Posterior cingulate gyrus (tissue), 11 donors: ENCODE measurements at regions not wholly inside any gene's neighbourhood (a gene's known extent, or its start where the extent isn't known, plus 50 kb on each side); places are given as distances from the start of the nearest gene placed in this dataset.

Experiments used
- DNase-seq, 10 donors: peaks; one replicate each; pipeline versions ENCODE4 v3.0.0 to v3.0.0-alpha.2; 2020 to 2021; ENCODE audit warnings: mixed read lengths in 3 of 10
- intact Hi-C: fragments of 100-400 bp; cut with DNase I; formaldehyde crosslinking; loops from one replicate; pipeline ENCODE4 v1.15.1; 2023

DNA sequence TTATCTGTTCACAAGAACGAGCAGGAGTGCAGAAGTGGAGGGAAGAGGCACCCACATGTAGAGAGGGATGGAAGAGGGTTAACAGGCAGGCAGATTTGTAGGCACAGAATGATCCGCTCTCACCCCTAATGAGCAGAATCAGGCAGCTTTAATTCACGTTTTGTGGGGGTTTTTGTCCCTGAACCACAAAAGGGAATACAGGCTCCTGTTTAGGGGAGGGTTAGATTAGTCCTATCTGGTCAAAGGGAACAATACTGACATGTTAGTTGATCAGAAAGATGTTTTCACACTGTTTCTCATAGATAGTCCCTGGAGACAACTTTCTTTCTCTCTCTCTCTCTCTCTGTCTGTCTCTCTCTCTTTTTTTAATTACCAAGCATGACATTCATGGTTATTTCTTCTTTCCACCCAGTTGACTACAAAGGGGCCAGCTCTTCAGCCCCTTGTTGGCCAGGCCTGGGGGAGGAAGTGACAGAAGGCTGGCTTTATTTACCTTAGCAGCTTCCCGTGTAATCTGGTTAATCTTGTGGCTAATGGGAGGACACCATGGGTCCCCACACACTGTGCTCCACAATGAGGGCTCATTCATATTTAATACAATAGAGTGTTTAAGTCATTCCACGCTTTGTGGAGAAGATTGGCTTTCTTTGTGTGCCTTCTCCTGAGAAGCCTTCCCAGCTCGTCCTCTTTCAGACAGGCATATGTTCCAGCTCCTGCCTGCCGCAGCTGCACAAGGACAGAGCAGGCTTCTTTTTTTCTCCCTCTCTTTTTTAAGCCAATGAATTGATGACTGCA is 958.8 kb downstream of the TFAP2A start:
- intact Hi-C loops, result no loop called here
- DNase-seq, result no peak

DNA sequence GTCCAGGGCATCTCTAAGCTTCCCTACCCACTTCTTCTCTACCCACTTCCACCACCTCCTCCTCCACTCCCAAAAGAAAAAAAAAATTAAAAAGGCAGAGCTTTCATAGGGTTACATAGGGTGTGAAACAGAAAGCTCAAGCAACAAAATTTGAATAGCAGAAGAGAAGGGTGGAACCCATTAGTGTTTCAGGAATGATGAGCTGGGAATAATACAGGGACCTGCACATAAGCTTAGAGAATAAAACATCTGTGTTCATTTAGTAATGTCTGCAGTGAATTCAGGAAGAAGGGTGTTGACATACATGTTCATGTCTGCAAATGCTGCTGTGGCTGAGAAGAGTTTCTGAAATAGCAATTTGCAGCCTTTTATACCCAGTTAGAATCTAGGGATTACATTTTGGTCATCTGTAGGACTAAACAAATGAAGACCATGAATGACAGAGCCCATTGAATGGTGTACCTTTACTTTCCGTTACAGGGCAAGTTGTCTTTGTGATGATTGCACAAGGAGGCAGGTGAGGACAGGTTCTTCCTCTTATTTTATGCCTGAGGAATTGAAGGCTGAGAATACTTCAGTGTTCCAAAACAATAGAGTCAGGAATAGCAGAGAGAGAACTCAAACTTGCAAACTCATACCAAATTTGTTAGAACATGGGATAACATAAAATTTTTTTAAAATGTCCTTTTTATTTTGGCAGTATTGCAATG is 975.1 kb downstream of the TFAP2A start:
- intact Hi-C loops, result no loop called here
- DNase-seq, result no peak

DNA sequence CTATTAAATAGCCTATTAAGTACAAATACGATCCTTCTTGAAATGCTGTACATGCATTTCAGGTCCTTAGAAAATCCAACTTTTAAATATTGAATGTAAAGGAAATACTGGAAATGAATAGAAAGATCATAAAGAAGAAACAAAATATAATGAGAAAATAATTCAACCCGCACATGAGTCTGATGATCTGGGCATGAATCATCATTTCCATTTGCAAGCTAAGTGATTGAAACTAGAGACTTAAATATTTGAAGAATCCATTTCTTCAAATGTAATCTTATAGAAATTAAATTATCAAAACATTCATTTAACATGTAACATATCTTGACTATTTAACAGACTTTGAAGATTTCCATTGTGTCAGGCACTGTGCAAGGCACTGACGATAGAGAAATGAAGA is 977.0 kb downstream of the TFAP2A start:
- no peak for DNase-seq
- intact Hi-C loops, result no loop called here

DNA sequence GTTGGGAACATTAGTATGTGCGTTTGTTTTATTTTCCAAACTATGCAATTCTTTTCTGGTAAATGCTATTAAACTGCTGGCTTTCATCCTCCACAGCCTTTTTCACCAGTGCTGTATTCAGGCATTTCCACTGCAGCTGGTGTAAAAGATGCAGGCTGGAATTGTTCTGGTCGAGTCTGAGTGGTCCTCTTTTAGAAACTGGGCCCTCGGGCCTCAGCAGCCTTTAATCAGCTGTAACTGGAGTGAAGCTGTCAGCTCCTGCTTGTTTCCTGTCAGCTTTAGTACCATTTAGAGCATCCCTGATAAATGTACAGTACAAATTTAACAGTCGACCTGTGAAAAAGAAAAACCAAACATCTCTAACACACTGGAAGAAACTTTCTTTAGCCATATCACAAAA is 979.6 kb downstream of the TFAP2A start:
- intact Hi-C loops, result no loop called here
- DNase-seq, result no peak

DNA sequence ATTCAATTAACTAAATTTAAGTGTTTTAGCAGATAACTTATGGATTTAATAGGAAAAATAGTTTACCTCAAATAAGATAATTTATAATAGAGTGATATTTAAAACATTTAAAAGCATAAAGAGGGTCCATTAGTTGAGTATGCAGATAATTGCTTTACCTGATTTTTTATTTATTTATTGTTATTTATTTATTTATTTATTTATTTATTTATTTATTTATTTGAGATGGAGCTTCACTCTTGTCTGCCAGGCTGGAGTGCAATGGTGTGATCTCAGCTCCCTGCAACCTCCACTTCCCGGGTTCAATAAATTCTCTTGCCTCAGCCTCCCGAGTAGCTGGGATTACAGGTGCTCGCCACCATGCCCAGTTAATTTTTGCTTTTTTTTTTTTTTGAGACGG is 982.9 kb downstream of the TFAP2A start:
- intact Hi-C loops, result no loop called here

DNA sequence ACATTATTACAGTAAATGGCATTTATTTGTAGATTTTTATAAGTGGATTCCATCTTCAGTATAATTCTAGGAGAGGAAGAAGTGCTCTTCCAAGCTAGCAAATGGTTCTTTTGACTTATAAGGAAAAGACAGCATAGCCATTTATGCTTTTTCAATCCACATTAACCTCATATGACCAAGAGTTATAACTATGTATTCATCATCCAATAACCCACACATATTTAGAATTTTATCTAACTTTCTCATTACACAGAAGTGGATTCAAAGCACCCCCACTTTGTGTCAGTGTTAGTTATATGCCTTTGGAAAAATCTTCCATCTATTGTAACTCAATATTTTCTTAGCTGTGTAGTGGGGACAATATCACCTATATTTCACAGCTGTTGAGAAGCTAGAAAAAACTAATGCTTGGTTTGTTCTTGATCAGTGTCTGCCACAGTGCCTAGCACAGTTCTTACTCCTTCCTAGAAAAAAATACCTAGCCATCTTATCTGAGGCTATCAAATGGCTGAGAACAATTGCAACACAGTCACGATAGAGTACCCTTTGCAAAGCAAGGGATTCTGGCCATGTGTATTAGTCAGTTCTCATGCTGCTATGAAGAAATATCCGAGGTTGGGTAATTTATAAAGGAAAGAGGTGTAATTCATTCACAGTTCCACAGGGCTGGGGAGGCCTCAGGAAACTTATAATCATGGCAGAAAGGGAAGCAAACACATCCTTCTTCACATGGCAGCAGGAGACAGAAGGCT is 986.3 kb downstream of the TFAP2A start:
- intact Hi-C loops, result no loop called here
- no peak for DNase-seq

More for the DNA sequence above, 982.9 kb downstream of the TFAP2A start:
- DNase-seq, result no peak

DNA sequence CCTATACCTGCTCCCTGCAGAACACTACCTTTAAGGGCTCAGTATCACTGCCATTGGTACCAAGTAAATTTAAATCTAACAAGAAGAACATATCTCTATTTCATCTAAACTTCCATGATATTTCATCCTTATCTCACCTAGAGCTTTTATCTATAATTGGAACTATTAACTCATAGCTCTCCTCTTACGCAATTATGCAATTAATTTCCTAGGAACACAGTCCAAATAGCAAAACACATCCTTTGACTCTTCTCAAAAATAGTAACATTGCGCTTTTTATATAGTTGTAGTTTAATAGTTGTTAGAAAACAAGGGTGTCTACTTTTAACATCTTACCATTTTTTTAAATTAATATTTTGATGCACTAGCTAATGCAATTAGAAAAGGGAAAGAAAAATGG is 986.8 kb upstream of the SLC35B3 start:
- no peak for DNase-seq
- intact Hi-C loops, result no loop called here

DNA sequence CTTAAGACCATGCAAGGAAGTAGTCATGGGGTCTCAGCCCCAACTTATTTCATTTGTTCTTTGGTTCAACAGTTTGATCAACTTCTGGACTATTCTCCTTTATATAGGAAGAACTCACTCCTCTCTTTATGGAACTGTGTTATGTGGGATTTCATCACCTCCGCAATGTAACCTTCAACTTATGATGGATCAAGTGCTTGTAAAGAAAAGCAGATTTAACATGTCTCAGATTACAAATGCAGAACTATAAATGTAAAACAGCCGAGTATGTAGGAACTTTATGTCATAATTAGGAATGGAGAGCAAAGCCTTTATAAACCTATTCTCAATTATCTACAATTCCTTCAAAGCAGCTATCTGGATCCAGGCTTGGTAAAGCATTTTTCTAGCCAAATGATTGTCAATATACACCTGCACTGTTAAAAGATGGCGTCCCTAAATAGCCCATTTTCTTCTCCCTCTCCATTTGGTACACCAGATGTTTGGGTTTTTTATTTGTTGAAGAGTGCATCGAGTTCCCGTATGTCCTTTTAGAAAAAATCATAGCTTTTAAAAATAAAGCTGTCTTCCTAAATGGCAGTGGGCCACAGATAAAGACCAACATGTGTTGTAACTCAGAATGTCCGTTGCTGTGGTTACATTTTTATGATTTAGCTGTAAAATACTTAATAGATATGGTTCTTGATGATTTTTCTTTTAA is 985.1 kb upstream of the SLC35B3 start:
- intact Hi-C loops, result no loop called here
- DNase-seq, result no peak

DNA sequence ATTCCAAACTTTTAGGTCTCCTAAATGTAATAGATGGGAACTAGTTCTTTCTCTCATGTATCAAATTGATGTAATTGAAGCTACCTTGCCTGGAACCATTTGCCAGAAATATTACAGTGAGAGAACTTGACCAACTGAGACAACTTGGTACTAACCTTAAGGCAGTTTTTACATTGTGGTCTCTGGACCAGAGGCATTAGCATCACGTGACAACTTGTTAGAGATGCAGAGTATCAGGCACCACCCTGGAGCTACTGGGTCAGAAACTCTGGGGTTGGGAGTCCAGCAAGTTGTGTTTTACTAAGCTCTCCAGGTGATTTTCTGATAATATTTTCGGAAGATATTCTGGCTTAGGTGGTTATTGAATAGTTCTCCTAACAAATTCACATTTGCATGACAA is 982.1 kb upstream of the SLC35B3 start:
- DNase-seq, result no peak
- intact Hi-C loops, result no loop called here

DNA sequence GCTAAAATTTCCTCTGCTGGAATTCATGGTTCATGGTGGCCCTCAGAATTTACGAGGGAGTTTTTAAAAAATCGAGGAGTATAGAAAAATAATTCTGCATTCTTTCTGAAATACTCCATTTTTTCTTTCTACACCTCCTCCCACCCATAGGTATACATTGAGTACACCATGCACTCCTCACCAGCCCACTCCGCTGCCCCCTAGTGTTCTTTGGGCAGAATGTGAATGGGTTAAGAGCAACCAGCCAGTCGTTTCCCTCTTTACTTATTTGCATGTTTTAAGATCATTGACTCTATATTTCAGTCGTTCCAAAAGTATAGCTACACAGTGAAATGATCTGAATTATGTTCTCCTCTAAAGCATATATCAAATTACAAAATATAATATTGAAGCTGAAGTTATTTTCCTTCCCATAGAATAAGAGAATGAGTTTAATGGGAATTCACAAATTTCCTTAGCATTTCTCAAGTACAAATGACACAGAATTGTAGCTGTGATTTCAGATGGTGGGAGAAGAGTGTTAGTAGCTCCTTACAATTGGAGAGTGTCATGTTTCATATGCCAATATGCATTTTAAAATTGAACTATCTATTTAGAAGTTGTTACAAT is 977.7 kb upstream of the SLC35B3 start:
- no peak for DNase-seq
- intact Hi-C loops, result no loop called here

DNA sequence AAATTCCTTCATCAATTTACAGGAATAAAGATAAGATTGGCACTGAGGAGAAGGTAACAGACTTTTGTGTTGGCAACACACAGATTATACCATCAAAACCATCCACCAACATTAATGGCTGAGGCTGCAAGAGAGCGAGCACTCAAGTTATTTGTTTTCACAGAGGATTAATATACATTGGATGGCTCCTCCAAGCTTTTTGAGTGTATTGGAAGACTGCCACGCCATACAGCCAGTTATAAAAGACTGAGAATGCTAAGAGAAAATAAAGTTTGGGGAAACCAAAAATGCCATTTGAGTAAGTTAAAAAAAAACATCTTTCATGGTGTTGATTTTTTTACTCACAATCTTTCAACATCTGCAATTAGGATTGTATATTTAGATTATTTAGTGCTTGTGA is 973.8 kb upstream of the SLC35B3 start:
- no peak for DNase-seq
- intact Hi-C loops, result no loop called here

DNA sequence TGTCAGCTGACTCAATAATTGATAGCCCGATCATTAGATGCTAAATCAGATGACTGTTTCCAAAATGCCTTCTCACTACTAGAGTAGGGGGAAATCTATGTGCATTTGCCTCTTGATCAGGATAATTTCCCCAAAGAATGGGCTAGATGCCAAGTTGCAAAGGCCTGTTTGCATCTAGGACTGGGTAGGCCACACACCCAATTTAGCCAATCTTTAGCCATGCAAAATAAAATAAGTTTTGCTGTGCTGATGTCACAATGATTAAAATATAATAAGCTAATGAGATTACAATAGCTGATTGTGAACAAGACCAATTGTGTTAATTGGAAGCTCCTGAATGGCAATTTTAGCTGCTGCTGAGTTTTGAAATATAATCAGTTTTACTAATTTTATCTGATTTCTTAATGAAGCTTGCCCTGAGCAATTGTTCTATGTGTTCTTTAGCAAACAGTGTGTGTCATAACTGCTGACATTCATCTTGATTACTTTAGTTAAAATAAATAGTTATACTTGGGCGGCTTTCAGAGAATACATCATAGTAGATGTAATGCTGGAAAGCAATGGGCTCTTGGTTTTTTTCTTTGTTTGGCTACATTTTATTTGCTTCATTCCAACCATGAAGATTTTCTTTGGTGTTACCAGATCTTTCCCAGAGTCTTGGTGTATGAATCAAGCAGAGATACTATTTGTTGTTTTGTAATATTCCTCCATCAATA is 973.2 kb upstream of the SLC35B3 start:
- intact Hi-C loops, result no loop called here
- DNase-seq, result no peak

DNA sequence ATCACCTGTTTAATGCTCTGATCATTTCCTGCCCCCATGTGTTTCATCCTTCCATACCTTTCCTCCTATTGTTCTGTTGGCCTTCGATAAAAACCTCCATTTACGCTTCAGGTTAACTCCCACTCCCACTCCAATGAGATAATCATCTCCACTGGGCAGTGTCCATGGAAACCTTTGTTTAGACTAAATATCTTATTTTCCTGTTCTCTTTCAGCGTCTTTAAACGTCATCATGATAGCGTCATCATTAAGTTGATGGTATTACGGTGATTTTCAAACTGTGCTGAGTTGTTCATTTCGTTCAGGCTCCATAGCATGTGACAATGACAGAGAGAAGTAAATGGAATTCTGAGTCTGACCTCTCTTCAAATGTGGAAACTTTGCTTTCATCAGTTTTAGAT is 970.5 kb upstream of the SLC35B3 start:
- no peak for DNase-seq
- intact Hi-C loops, result no loop called here

DNA sequence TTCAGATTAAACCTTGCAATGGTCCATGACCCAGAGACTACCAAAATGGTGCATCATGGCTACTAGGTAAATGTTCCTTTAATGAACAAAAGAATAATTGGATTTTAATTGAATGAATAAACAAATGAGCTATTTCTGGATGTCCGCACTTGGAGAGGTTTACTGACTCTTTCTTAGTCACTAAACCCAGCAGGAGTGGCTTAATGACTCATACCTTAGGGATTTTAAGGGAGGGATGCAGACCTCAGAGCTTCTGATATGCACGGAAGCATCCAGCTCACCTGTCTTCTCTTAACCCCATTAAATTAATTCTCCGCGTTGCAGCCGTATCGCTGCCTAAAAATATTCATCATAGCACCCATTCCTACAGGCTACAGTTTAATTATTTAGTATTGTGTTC is 970.0 kb upstream of the SLC35B3 start:
- intact Hi-C loops, result no loop called here
- DNase-seq, result no peak

DNA sequence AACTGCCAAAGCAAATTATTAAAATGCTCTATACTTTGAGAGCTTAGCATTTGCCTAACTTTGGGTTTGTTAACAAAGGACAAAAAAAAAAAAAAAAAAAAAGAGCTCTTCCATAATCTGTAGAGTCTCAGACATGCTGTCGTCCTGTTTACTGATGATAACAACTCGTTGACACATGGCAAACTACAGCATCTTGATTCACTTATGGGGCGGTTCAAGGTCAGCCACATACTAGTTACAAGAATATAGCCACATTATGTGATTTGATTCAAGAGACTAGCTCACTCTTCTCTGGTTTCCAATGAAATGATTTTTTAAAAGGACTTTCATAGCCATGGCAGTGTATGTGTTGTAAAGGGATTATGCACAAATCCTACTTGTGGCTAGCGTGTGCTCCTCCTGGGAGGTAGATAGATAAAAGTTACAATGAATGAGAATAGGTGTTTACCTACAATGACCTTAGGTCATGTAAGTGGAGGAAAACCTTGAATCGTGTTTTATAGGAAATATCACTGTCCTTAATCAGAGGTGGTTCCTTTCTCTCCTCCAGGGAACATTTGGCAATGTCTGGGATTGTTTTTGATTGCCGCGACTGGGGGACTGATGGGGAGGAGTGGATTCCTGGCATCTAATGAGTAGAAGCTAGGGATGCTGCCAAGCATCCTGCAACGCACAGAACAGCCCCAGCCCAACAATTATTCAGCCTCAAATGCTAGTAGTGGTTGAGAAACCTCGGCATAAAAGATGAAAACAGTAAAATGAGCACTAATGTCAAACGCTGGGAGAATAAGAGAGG is 969.2 kb upstream of the SLC35B3 start:
- no peak for DNase-seq
- intact Hi-C loops, result no loop called here

DNA sequence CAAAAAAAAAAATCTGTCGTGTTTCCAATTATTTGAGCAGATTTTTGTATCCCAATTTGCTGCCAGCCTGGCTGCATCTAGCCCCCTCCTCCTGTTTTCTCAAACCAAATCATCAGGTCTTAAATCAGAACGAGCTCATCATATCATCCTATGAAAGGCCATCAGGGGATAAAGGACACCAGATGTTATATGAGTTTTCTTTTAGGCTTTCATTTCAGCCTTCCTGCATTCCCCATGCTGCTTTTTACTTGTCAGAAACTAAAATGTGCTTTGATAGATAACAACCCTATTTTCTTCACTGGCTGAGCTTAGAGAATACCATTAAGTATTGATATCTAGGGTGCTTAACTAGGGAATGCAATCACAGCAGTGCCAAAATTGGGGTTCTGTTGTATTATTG is 968.4 kb upstream of the SLC35B3 start:
- no peak for DNase-seq
- intact Hi-C loops, result no loop called here

DNA sequence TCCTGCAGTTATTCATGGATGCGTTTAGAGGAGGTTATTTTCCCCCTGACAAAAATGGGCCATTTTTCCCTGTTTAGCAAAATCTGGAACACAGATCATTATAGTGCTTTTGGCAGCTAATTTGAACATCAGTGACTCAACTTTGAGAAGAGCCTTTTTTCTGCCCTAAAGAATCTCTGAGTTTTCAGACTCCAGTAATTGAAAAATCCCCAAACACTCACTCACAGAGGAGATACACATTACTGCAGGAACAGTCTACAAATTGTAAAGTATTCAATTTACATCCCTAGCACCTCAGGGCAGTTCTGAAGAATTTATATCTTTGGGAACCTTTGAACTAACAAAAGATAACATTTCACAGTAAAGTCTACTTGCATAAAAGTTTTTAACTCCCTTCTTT is 966.6 kb upstream of the SLC35B3 start:
- intact Hi-C loops, result no loop called here
- no peak for DNase-seq

DNA sequence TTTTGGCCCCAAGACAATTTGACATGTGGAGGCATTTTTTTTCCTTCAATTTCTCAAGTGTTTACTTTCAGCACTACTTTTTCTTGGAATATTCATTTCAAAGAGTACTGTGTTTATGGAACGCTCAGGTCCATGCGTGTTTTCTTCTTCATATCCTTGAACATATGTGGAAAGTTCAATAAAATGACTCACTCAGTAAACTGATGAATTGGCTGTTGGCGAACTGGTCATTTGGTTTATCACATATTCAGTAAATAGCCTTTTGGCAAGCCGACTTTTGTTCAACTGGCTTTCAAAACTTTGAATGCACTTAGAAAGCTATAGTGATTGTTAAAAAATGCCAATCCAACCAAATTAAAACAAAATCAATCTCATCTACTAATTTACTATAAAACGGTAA is 964.6 kb upstream of the SLC35B3 start:
- intact Hi-C loops, result no loop called here
- DNase-seq, result no peak

DNA sequence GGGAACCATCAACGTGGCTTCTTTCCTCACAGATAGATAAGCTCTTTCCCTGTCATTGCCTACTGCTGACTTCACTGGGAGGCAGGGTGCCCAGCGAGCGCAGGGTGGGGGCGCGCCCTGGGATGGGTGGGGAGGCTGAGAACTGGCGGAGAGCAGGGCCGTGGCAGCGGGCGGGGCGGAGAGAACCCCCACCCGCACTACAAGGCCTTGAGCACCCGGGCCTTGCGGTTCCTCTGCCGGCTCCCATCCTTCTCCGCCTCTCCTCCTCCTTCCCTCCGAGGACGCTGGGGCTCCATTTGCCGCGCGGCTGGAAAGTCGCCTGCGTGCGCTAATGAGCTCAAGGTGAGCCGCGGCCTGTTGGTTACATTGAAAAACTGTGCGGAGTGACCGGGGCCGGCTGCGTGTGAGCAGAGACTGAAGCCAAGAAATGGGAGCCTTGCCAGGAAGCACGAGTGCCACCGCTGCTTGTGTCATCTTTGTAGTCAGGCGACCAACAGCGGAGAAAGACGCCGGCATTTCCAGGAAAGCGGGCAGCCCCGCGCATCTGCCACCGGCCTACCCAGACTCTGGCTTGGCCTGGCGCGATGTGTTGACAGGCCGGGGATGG is 963.5 kb upstream of the SLC35B3 start:
- peak; percentile 14 to 85 (median 26) for DNase-seq
- intact Hi-C loops, result no loop called here
